NCI-H460 (cell line): ENCODE measurements at regions not wholly inside any gene's neighbourhood (a gene's known extent, or its start where the extent isn't known, plus 50 kb on each side); places are given as distances from the start of the nearest gene placed in this dataset.

Source experiments
- DNase-seq: peaks from one replicate; pipeline ENCODE4 v3.0.0-alpha.2; 2016; ENCODE audit warnings: low read depth; ENCODE audit errors: extremely low read depth
- small RNA-seq, 2 experiments: library from RNA; depleted of rRNA; stranded (forward); fragments of <200 nt; gene quantifications; one replicate each; pipeline ENCODE3, GENCODE V24; 2014

- DNase-seq: no peak
Measured at GRCh38 chr20:43804781-43805180, 78.0 kb upstream of the GTSF1L start.

GRCh38 chr20:43803276-43803675 lies 76.5 kb upstream of the GTSF1L start:
- no peak for DNase-seq

GRCh38 chr20:43800186-43800585 lies 73.4 kb upstream of the GTSF1L start:
- DNase-seq: no peak

- DNase-seq: no peak
Measured at GRCh38 chr20:43799741-43800140, 72.9 kb upstream of the GTSF1L start.

GRCh38 chr20:43799150-43799711 lies 72.4 kb upstream of the GTSF1L start:
- no peak for DNase-seq

GRCh38 chr20:43798291-43799149 lies 71.7 kb upstream of the GTSF1L start:
- DNase-seq: no peak

- DNase-seq: no peak
Measured at GRCh38 chr20:43794326-43794725, 67.5 kb upstream of the GTSF1L start.

GRCh38 chr20:43789593-43789992 lies 62.8 kb upstream of the GTSF1L start:
- DNase-seq: no peak

GRCh38 chr20:43787937-43788336 lies 61.1 kb upstream of the GTSF1L start:
- DNase-seq: no peak

- DNase-seq: no peak
Measured at GRCh38 chr20:43786885-43787284, 60.1 kb upstream of the GTSF1L start.

- no peak for DNase-seq
Measured at GRCh38 chr20:43781215-43781614, 54.4 kb upstream of the GTSF1L start.

- DNase-seq: no peak
Measured at GRCh38 chr20:43778375-43778774, 51.6 kb upstream of the GTSF1L start.

- no peak for DNase-seq
Measured at GRCh38 chr20:43776691-43777090, 49.9 kb upstream of the GTSF1L start.

Small RNA genes in the stretch of these regions (small RNA-seq; reads per million reads assigned to genes)
- gene RNU6-639P: 0 reads per million in 2 experiments
